Activated naive CD8-positive, alpha-beta T cell (primary cell): ENCODE measurements at regions not wholly inside any gene's neighbourhood (a gene's known extent, or its start where the extent isn't known, plus 50 kb on each side); places are given as distances from the start of the nearest gene placed in this dataset.
A peak's percentile ranks its signal among the peaks of the same experiment; 100 is the strongest.
"Not testable (repeated sequence)": the region's sequence is repeated elsewhere in the genome, so short reads cannot be mapped to it uniquely, and the experiment has no call there.

Experiments used
- H3K27ac Mint-ChIP-seq: one replicate; pipeline ENCODE4 v1.8.0; 2021; ENCODE audit warnings: mixed read lengths
- H3K27me3 Mint-ChIP-seq: one replicate; pipeline ENCODE4 v1.8.0; 2021; ENCODE audit warnings: mixed read lengths
- H3K36me3 Mint-ChIP-seq: one replicate; pipeline ENCODE4 v1.8.0; 2021; ENCODE audit warnings: mixed read lengths
- H3K4me1 Mint-ChIP-seq: one replicate; pipeline ENCODE4 v1.8.0; 2021; ENCODE audit warnings: low read depth, mixed read lengths
- H3K4me3 Mint-ChIP-seq: one replicate; pipeline ENCODE4 v1.8.0; 2021; ENCODE audit warnings: mild to moderate bottlenecking, mixed read lengths
- H3K9me3 Mint-ChIP-seq: one replicate; pipeline ENCODE4 v1.8.0; 2021; ENCODE audit warnings: low read depth, mixed read lengths

GRCh38 chr10:8159341-8160165 lies 105.1 kb downstream of the GATA3 start:
- H3K9me3 Mint-ChIP-seq = no peaks in the 10 kb centered on the region
- peaks cover 6% of the 10 kb centered on the region for H3K4me1 Mint-ChIP-seq
- peaks cover 4% of the 10 kb centered on the region for H3K36me3 Mint-ChIP-seq
- no peak overlapping the region for H3K27ac Mint-ChIP-seq
- no peaks in the 10 kb centered on the region for H3K27me3 Mint-ChIP-seq
- no peak overlapping the region for H3K4me3 Mint-ChIP-seq

GRCh38 chr10:8163824-8164223 lies 109.3 kb downstream of the GATA3 start:
- no peak overlapping the region for H3K27ac Mint-ChIP-seq
- no peaks in the 10 kb centered on the region for H3K27me3 Mint-ChIP-seq
- peaks cover 14% of the 10 kb centered on the region for H3K36me3 Mint-ChIP-seq
- H3K4me1 Mint-ChIP-seq = peaks cover 6% of the 10 kb centered on the region
- H3K9me3 Mint-ChIP-seq = peaks cover 5% of the 10 kb centered on the region
- no peak overlapping the region for H3K4me3 Mint-ChIP-seq

GRCh38 chr10:8164640-8165039 lies 110.2 kb downstream of the GATA3 start:
- H3K27ac Mint-ChIP-seq, H3K27me3 Mint-ChIP-seq, H3K4me1 Mint-ChIP-seq, H3K4me3 Mint-ChIP-seq, H3K9me3 Mint-ChIP-seq: not testable (repeated sequence)
- H3K36me3 Mint-ChIP-seq = peaks cover 19% of the 10 kb centered on the region

GRCh38 chr10:8168836-8169235 lies 114.3 kb downstream of the GATA3 start:
- Mint-ChIP-seq H3K27ac (no peak overlapping the region), H3K4me1 (peaks cover 1% of the 10 kb centered on the region), H3K9me3 (peaks cover 7% of the 10 kb centered on the region), H3K27me3 (no peaks in the 10 kb centered on the region), H3K36me3 (peaks cover 16% of the 10 kb centered on the region), H3K4me3 (no peak overlapping the region)

- Mint-ChIP-seq H3K9me3 (peaks cover 7% of the 10 kb centered on the region), H3K4me1 (peaks cover 1% of the 10 kb centered on the region), H3K27ac (no peak overlapping the region), H3K36me3 (peaks cover 10% of the 10 kb centered on the region), H3K4me3 (no peak overlapping the region), H3K27me3 (no peaks in the 10 kb centered on the region)
Measured at GRCh38 chr10:8171008-8171407, 116.5 kb downstream of the GATA3 start.

- Mint-ChIP-seq H3K36me3 (peaks cover 10% of the 10 kb centered on the region), H3K4me3 (no peak overlapping the region), H3K27ac (no peak overlapping the region), H3K4me1 (peaks cover 1% of the 10 kb centered on the region), H3K9me3 (peaks cover 7% of the 10 kb centered on the region), H3K27me3 (no peaks in the 10 kb centered on the region)
Measured at GRCh38 chr10:8172604-8173003, 118.1 kb downstream of the GATA3 start.

- peaks cover 1% of the 10 kb centered on the region for H3K4me1 Mint-ChIP-seq
- no peaks in the 10 kb centered on the region for H3K27me3 Mint-ChIP-seq
- peaks cover 10% of the 10 kb centered on the region for H3K36me3 Mint-ChIP-seq
- H3K4me3 Mint-ChIP-seq = no peak overlapping the region
- H3K9me3 Mint-ChIP-seq = peaks cover 7% of the 10 kb centered on the region
- no peak overlapping the region for H3K27ac Mint-ChIP-seq
Measured at GRCh38 chr10:8173243-8173865, 118.9 kb downstream of the GATA3 start.

- Mint-ChIP-seq H3K36me3 (peaks cover 7% of the 10 kb centered on the region), H3K4me1 (peaks cover 1% of the 10 kb centered on the region), H3K27me3 (no peaks in the 10 kb centered on the region), H3K9me3 (peaks cover 2% of the 10 kb centered on the region), H3K4me3 (no peak overlapping the region), H3K27ac (no peak overlapping the region)
Measured at GRCh38 chr10:8173866-8174243, 119.4 kb downstream of the GATA3 start.

- Mint-ChIP-seq H3K4me1 (peaks cover 1% of the 10 kb centered on the region), H3K27ac (no peak overlapping the region), H3K36me3 (peaks cover 3% of the 10 kb centered on the region), H3K4me3 (no peak overlapping the region), H3K27me3 (no peaks in the 10 kb centered on the region), H3K9me3 (no peaks in the 10 kb centered on the region)
Measured at GRCh38 chr10:8174762-8175161, 120.3 kb downstream of the GATA3 start.

- H3K9me3 Mint-ChIP-seq, H3K36me3 Mint-ChIP-seq, H3K4me3 Mint-ChIP-seq, H3K27ac Mint-ChIP-seq, H3K27me3 Mint-ChIP-seq, H3K4me1 Mint-ChIP-seq: not testable (repeated sequence)
Measured at GRCh38 chr10:8177526-8177925, 123.0 kb downstream of the GATA3 start.

- H3K9me3 Mint-ChIP-seq, H3K4me3 Mint-ChIP-seq, H3K27ac Mint-ChIP-seq, H3K27me3 Mint-ChIP-seq, H3K36me3 Mint-ChIP-seq: not testable (repeated sequence)
- H3K4me1 Mint-ChIP-seq = peaks cover 25% of the 10 kb centered on the region
Measured at GRCh38 chr10:8179773-8180172, 125.3 kb downstream of the GATA3 start.

GRCh38 chr10:8180360-8181109 lies 126.0 kb downstream of the GATA3 start:
- no peak overlapping the region for H3K4me3 Mint-ChIP-seq
- no peaks in the 10 kb centered on the region for H3K9me3 Mint-ChIP-seq
- H3K27ac Mint-ChIP-seq = no peak overlapping the region
- peaks cover 25% of the 10 kb centered on the region for H3K4me1 Mint-ChIP-seq
- H3K27me3 Mint-ChIP-seq = no peaks in the 10 kb centered on the region
- H3K36me3 Mint-ChIP-seq = no peaks in the 10 kb centered on the region

- Mint-ChIP-seq H3K4me3 (no peak overlapping the region), H3K36me3 (no peaks in the 10 kb centered on the region), H3K4me1 (peaks cover 25% of the 10 kb centered on the region), H3K27me3 (no peaks in the 10 kb centered on the region), H3K9me3 (no peaks in the 10 kb centered on the region), H3K27ac (no peak overlapping the region)
Measured at GRCh38 chr10:8181496-8182157, 127.1 kb downstream of the GATA3 start.

GRCh38 chr10:8182806-8183205 lies 128.3 kb downstream of the GATA3 start:
- no peaks in the 10 kb centered on the region for H3K27me3 Mint-ChIP-seq
- H3K27ac Mint-ChIP-seq = no peak overlapping the region
- H3K9me3 Mint-ChIP-seq = no peaks in the 10 kb centered on the region
- H3K4me3 Mint-ChIP-seq = no peak overlapping the region
- H3K36me3 Mint-ChIP-seq = no peaks in the 10 kb centered on the region
- peaks cover 25% of the 10 kb centered on the region for H3K4me1 Mint-ChIP-seq

- Mint-ChIP-seq H3K27me3 (no peaks in the 10 kb centered on the region), H3K9me3 (no peaks in the 10 kb centered on the region), H3K27ac (peak overlapping the region; percentile 31), H3K4me3 (peak overlapping the region; percentile 24), H3K36me3 (no peaks in the 10 kb centered on the region), H3K4me1 (peaks cover 29% of the 10 kb centered on the region)
Measured at GRCh38 chr10:8183241-8183704, 128.8 kb downstream of the GATA3 start.
